PC-3 (cell line): ENCODE measurements at regions not wholly inside any gene's neighbourhood (a gene's known extent, or its start where the extent isn't known, plus 50 kb on each side); places are given as distances from the start of the nearest gene placed in this dataset.
A peak's percentile ranks its signal among the peaks of the same experiment; 100 is the strongest.

Experiments
- ATAC-seq: fragments of 200-7000 bp; cut with Tn5 transposase; 2 replicates; pipeline ENCODE4 v1.9.1; 2020; ENCODE audit warnings: mild to moderate bottlenecking, moderate library complexity
- BruUV-seq: library from RNA; stranded (reverse); fragments of 400-500 nt; replicated peaks from 2 replicates; lab custom pipeline; 2021; lab: Mats Ljungman, UMichigan
- CTCF ChIA-PET: fragments of 300-600 bp; sonication (Branson Sonifier 250); formaldehyde crosslinking; loops from one replicate; lab custom pipeline; 2022; ENCODE audit warnings: antibody characterized with exemption; lab: Charles Lee
- POLR2A ChIA-PET: fragments of 300-600 bp; sonication (Branson Sonifier 250); formaldehyde crosslinking; loops from one replicate; lab custom pipeline; 2022; ENCODE audit warnings: antibody characterized with exemption; ENCODE audit not compliant: unreplicated experiment; lab: Charles Lee
- DNase-seq: peaks from one replicate; pipeline ENCODE4 v3.0.0-alpha.2; 2015
- H2AFZ ChIP-seq: fragments of 300-600 bp; sonication (generic); 2 replicates; pipeline ENCODE4 v1.6.0; 2016; ENCODE audit warnings: antibody characterized with exemption, low read length
- H3F3A ChIP-seq: fragments of 300-600 bp; sonication (generic); one replicate; pipeline ENCODE4 v1.6.0; 2017; ENCODE audit warnings: antibody characterized with exemption, low read length, control low read depth, mild to moderate bottlenecking; ENCODE audit not compliant: unreplicated experiment
- H3K27ac ChIP-seq: fragments of 300-600 bp; sonication (generic); 2 replicates; pipeline ENCODE4 v1.5.1; 2016; ENCODE audit warnings: mild to moderate bottlenecking, low read length
- H3K27me3 ChIP-seq: fragments of 300-600 bp; sonication (generic); 2 replicates; pipeline ENCODE4 v1.6.1; 2016; ENCODE audit warnings: low read length, mixed read lengths
- H3K36me3 ChIP-seq: fragments of 300-600 bp; sonication (generic); 2 replicates; pipeline ENCODE4 v1.6.1; 2016; ENCODE audit warnings: low read depth, mixed run types, low read length, mixed read lengths
- H3K4me1 ChIP-seq: fragments of 300-600 bp; sonication (generic); 2 replicates; pipeline ENCODE4 v1.5.1; 2016; ENCODE audit warnings: low read length; ENCODE audit not compliant: insufficient read depth
- H3K4me2 ChIP-seq: fragments of 300-600 bp; sonication (generic); 2 replicates; pipeline ENCODE4 v1.6.0; 2016; ENCODE audit warnings: low read length
- H3K4me3 ChIP-seq: fragments of 300-600 bp; sonication (generic); 2 replicates; pipeline ENCODE4 v1.5.1; 2016; ENCODE audit warnings: mild to moderate bottlenecking, low read length, mixed read lengths
- H3K79me2 ChIP-seq: fragments of 300-600 bp; sonication (generic); 2 replicates; pipeline ENCODE4 v1.6.1; 2017; ENCODE audit warnings: low read length, mixed read lengths
- H3K9ac ChIP-seq: fragments of 300-600 bp; sonication (generic); 2 replicates; pipeline ENCODE4 v1.6.0; 2016; ENCODE audit warnings: mild to moderate bottlenecking, low read length
- H3K9me2 ChIP-seq: fragments of 300-600 bp; sonication (generic); replicated peaks from 2 replicates; pipeline ENCODE4 v1.6.1; 2016; ENCODE audit warnings: mixed run types, low read length, mixed read lengths
- H3K9me3 ChIP-seq: fragments of 300-600 bp; sonication (generic); 2 replicates; pipeline ENCODE4 v1.6.1; 2016; ENCODE audit warnings: low read length, mixed read lengths
- H4K20me1 ChIP-seq: fragments of 300-600 bp; sonication (generic); 2 replicates; pipeline ENCODE4 v1.6.1; 2016; ENCODE audit warnings: low read length, mixed read lengths
- CTCF ChIP-seq: fragments of 300-600 bp; sonication (generic); conservative IDR thresholded peaks from 2 replicates; pipeline ENCODE4 v1.5.1; 2017; ENCODE audit warnings: antibody characterized with exemption, low read depth, mild to moderate bottlenecking, low read length
- EZH2 ChIP-seq: fragments of 300-600 bp; sonication (generic); IDR thresholded peaks from one replicate; pipeline ENCODE4 v1.6.1; 2017; ENCODE audit warnings: antibody characterized with exemption, mild to moderate bottlenecking, low read length; ENCODE audit not compliant: unreplicated experiment
- EZH2phosphoT487 ChIP-seq: fragments of 300-600 bp; sonication (generic); IDR thresholded peaks from 2 replicates; pipeline ENCODE4 v1.6.1; 2018; ENCODE audit warnings: mild to moderate bottlenecking, antibody characterized with exemption, low read length, borderline replicate concordance
- intact Hi-C: fragments of 100-400 bp; cut with micrococcal nuclease; formaldehyde crosslinking; loops from 2 replicates; pipeline ENCODE4 v1.9.0; 2023

- no peaks in the 10 kb centered on the region for H3K9me2 ChIP-seq
- no peaks in the 10 kb centered on the region for H3K4me1 ChIP-seq
- no peaks in the 10 kb centered on the region for H3K9me3 ChIP-seq
- TF ChIP-seq EZH2phosphoT487 (no peak), CTCF (no peak; the same call in 1 of the 2 replicates)
- H3K4me3 ChIP-seq: no peak overlapping the region
- H3K27ac ChIP-seq: no peak overlapping the region
- BruUV-seq: no TSS peak
- POLR2A ChIA-PET: no interaction called here
- H3K4me2 ChIP-seq: no peak overlapping the region
- no peaks in the 10 kb centered on the region for H4K20me1 ChIP-seq
- ATAC-seq: no peak
- CTCF ChIA-PET: no interaction called here
- H3F3A ChIP-seq: no peaks in the 10 kb centered on the region
- H3K9ac ChIP-seq: no peak overlapping the region
- intact Hi-C loops: no loop called here
- H3K27me3 ChIP-seq: peaks cover 38% of the 10 kb centered on the region
- no peaks in the 10 kb centered on the region for H3K36me3 ChIP-seq
- no peaks in the 10 kb centered on the region for H3K79me2 ChIP-seq
- DNase-seq: no peak
- H2AFZ ChIP-seq: no peak overlapping the region
Observed at GRCh38 chr18:60676815-60677214, 304.2 kb upstream of the MC4R start.

- ATAC-seq: peak; percentile 61
- CTCF ChIA-PET: no interaction called here
Observed at GRCh38 chr18:60684843-60685513, 312.4 kb upstream of the MC4R start.

More at GRCh38 chr18:60684843-60685513, 312.4 kb upstream of the MC4R start:
- no peaks in the 10 kb centered on the region for H3K9me2 ChIP-seq
- no peaks in the 10 kb centered on the region for H3K4me1 ChIP-seq
- no peak overlapping the region for H2AFZ ChIP-seq
- no TSS peak for BruUV-seq
- peak; percentile 42 for DNase-seq
- no peak overlapping the region for H3K4me3 ChIP-seq
- no peak overlapping the region for H3K27ac ChIP-seq
- no peaks in the 10 kb centered on the region for H3K79me2 ChIP-seq
- no peaks in the 10 kb centered on the region for H4K20me1 ChIP-seq
- H3F3A ChIP-seq: no peaks in the 10 kb centered on the region
- peaks cover 29% of the 10 kb centered on the region for H3K27me3 ChIP-seq
- H3K4me2 ChIP-seq: 0 out of 2 replicates have a peak overlapping the region, but pooled peaks have one; percentile 7
- H3K9me3 ChIP-seq: no peaks in the 10 kb centered on the region
- intact Hi-C loops: loop anchor here (1.0 to 10.0 kb wide), 3 partner anchors 698 to 1450 kb away; no protein-coding TSS in a partner anchor
- TF ChIP-seq CTCF: peak; percentile 82
- no peak for TF ChIP-seq EZH2
- no peak for TF ChIP-seq EZH2phosphoT487
- H3K36me3 ChIP-seq: no peaks in the 10 kb centered on the region
- no peak overlapping the region for H3K9ac ChIP-seq
- POLR2A ChIA-PET: no interaction called here
